ENCODE measurements at regions not wholly inside any gene's neighbourhood (a gene's known extent, or its start where the extent isn't known, plus 50 kb on each side); places are given as distances from the start of the nearest gene placed in this dataset.

GRCh38 chr20:50292591-50293283 is 102.1 kb downstream of the CEBPB start:
- TF ChIP-seq CTCF (conservative IDR thresholded peaks at IDR 0.05; ENCODE audit: low read depth, low read length) (no peak), EZH2phosphoT487 (IDR thresholded peaks at IDR 0.05; ENCODE audit: borderline replicate concordance, low read length) (no peak)
